AG08395 (cell line): ENCODE measurements at regions not wholly inside any gene's neighbourhood (a gene's known extent, or its start where the extent isn't known, plus 50 kb on each side); places are given as distances from the start of the nearest gene placed in this dataset.

ENCODE experiments used
- DNase-seq: peaks from one replicate; pipeline ENCODE4 v3.0.0; 2012; ENCODE audit warnings: mixed read lengths, low spot score

DNA sequence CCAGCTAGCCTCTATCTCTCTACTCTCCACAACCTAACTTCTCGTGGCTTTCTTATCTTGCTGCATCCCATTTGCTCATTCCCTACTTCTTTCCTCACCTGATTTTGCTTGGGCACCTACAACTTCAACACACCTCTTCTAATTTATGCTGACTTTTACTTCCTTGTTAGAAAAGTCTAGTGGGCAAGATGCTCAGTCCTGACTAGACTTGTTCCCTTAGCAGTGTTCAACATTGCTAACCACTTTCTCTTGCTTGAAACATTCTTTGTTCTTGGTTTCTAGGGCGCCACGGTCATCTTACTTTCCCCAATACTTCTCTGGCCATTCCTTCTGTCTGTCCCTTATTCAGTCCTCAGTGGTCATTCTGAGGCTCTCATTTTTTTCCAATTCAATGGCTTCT, 454.7 kb upstream of the CWC22 start:
- DNase-seq, result no peak

GRCh38 chr2:180456801-180457200, 449.7 kb upstream of the CWC22 start:
- DNase-seq, result no peak

DNA sequence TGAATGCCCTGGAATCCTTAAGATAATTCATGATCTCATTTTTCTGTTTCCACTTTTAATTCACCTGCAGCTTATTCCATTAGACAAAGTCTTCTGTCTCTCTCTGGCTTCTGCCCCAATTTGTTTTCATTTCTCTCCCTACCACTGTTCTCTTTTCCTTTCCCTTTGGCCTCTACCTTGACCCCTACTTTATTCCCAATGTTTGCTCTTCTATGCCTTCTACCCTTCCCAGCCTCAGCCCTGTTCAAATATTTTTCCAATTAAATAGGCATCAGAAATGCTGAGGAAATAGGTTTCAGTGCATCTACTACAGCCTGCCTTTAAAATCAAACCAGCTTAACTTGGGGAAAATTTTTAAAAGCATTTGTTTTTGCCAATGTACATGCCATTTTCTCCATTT, 443.7 kb upstream of the CWC22 start:
- no peak for DNase-seq

- no peak for DNase-seq
Measured at GRCh38 chr2:180449171-180449915, 442.2 kb upstream of the CWC22 start.

GRCh38 chr2:180446492-180446891, 439.4 kb upstream of the CWC22 start:
- no peak for DNase-seq

DNA sequence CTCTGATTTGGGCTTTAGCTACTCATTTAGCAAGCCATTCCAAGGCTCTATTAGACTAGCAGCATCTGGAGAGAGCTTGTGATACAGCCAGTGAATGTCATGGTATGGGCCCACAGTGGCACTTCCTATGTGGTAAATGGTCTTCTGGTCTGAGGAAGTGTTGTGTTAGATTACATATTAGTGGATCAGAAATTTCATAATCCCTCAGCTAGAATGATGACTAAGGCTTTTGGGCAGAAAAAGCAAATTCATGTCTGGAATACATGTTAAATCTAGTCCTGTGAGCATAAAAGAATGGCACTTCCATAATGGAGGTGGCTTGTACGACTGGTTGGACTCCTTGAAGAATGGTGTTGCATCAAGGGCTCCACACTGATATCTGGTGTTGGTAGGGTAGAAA, 436.8 kb upstream of the CWC22 start:
- DNase-seq, result peak; percentile 3

GRCh38 chr2:180442860-180443644, 436.0 kb upstream of the CWC22 start:
- no peak for DNase-seq

DNA sequence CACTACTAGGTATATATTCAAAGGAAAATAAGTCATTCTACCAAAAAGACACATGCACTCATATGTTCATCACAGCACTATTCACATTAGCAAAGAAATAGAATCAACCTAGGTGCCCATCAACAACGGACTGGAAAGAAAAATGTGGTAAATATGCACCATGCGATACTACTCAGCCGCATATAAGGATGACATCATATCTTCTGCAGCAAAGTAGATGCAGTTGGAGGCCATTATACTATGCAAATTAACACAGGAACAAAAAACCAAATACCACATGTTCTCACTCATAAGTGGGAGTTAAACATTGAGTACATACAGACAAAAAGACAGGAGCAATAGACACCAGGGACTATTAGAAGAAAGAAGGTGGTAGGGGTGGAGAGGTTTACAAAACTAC, 412.1 kb upstream of the CWC22 start:
- DNase-seq, result no peak

- DNase-seq, result no peak
Measured at GRCh38 chr2:180416627-180417026, 409.5 kb upstream of the CWC22 start.

DNA sequence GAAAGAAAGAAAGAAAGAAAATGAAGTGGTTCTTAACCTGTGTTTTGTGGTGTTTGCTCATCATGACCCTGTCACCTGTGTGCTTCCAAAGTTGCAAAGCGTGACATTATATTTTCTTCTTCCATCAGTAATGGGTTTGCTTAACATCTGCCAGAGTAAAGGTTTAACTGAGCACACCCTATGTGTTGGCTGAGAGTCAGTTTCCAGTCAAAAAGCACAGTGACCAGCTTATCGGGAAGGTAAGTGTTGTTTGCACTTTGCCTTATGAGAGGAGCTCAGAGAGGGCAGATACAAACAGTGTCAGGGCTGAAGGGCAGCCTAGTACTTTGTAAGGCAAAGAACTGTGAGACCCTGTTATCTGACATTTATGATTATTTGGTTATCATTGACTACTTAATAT, 406.2 kb upstream of the CWC22 start:
- no peak for DNase-seq

- DNase-seq, result no peak
Measured at GRCh38 chr2:180412219-180412618, 405.1 kb upstream of the CWC22 start.

GRCh38 chr2:180411661-180412060, 404.6 kb upstream of the CWC22 start:
- DNase-seq, result no peak

DNA sequence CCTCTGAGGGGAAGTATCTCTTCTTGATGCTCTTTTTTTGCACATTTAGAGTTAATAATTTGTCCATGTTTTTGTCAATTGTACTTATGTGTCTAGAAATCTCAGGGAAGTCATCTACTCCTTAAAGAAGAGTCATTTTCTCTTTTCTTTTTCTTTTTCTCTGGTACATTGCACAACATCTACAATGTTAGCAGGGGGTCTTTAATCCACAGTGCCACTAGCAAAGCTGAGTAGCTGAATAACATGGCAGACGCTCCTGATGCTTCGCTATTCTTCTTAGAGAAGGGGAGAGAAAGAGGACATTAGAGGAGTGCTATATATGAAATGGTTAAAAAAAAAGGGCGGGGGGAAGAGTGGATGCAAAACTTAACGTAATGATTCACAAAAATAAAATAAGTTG, 399.6 kb upstream of the CWC22 start:
- no peak for DNase-seq

GRCh38 chr2:180405520-180405919, 398.4 kb upstream of the CWC22 start:
- DNase-seq, result no peak

DNA sequence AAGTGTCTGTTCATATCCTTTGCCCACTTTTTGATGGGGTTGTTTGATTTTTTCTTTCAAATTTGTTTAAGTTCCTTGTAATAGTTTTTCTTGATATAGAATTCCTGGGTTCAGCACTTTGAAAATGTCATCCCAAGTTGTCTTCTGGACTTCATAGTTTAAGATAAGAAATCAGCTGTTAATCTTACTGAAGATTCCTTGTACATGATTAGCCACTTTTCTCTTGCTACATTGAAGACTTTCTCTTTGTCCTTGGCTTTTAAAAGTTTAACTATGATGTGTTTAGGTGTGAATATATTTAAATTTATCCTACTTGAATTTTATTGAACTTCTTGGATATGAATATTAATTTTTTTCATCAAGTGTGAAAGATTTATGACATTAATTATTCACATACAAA, 387.2 kb upstream of the CWC22 start:
- DNase-seq, result no peak

GRCh38 chr2:180385601-180386201, 378.6 kb upstream of the CWC22 start:
- DNase-seq, result peak; percentile 35

DNA sequence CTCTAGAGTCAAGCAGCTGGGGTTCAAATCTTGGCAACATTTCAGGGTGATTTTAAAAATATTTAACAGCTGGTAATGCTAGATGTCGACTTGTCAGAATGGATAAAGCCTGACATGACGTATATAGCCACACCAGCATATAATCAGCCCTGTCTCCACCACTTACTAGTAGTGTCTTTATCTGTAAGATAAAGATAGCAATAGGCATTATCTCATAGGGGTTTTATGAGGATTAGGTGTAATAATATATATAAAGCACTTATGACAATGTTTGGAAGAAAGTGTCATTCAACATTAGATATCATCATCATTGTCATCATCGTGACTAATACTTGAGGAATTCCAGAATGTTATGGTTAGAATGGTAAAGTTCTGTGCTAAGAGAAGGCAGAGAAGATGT, 369.0 kb upstream of the CWC22 start:
- DNase-seq, result no peak

- no peak for DNase-seq
Measured at GRCh38 chr2:180374502-180375281, 367.6 kb upstream of the CWC22 start.

- no peak for DNase-seq
Measured at GRCh38 chr2:180370511-180371205, 363.6 kb upstream of the CWC22 start.

DNA sequence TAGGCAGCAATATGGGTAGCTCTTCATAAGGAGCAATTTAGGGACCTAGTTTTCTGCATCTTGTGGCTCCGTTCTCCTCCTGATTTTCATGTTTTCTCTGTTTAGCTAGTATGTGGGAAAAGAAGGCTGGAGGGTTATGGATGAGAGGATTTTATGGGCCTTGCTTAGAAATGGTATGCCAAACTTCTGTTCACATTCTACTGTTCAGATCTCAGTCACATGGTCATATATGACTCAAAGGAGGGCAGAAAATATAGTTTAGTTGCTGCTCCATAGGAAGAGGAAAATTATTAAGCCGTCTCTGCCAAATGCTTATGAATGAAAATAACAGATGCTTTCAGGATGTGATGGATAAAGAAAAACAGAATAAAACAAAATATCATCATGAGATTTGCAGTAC, 361.8 kb upstream of the CWC22 start:
- DNase-seq, result no peak

DNA sequence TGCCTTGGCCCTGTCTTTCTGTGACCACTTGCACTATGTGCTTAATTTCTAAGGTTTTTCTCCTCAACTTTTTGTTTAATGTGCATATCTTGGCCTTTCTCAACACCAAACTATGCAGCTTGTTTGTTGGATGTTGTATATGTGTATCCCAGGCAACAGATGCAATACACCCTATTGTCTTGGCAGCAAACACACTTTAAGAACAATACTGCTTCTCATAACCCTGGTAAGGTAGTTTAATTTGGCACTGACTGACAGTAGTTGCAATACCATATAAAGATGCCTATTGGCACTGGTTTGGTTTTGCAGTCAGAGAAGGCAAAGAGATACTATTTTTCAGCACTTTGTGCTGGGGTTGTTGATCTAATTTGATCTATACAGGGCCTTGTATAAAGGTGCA, 360.7 kb upstream of the CWC22 start:
- DNase-seq, result peak; percentile 13

DNA sequence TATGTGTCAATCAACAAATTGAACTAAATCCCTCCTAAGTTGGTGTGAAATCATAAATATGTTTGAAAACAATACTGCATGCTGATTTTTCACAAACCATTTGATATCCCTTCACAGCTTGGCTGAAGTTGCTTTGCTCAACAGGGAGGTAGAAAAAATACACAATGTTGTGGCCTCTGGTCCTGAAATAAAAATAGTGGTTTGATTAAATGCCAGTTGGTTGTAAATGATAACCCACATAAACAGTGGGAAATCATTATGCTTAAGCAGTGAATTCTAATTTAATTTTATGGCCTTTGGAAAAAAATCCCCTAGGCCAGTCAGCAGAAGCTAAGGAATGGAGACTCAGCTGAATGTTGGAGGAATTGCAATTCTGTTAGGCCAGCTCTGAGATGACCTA, 359.4 kb upstream of the CWC22 start:
- DNase-seq, result no peak
